SK-N-SH (cell line): ENCODE measurements at regions not wholly inside any gene's neighbourhood (a gene's known extent, or its start where the extent isn't known, plus 50 kb on each side); places are given as distances from the start of the nearest gene placed in this dataset.

Source experiments
- CTCF ChIA-PET: fragments of 300-600, 350-600 bp; formaldehyde crosslinking; extraction: SDS; loops from one replicate; lab custom pipeline; 2021; lab: Yijun Ruan, JAX
- POLR2A ChIA-PET: fragments of 350-600 bp; sonication (Branson Sonifier 250); formaldehyde crosslinking; extraction: SDS; loops from one replicate; lab custom pipeline; 2020; ENCODE audit warnings: antibody characterized with exemption, inconsistent platforms; lab: Yijun Ruan, JAX
- DNase-seq: peaks from one replicate; pipeline ENCODE4 v3.0.0; 2012
- H2AFZ ChIP-seq: fragments of 200-600 bp; sonication (generic); 2 replicates; pipeline ENCODE4 v1.8.1; 2016; ENCODE audit warnings: antibody characterized with exemption, mild to moderate bottlenecking, low read depth
- H3F3A ChIP-seq: fragments of 200-600 bp; sonication (generic); replicated peaks from 2 replicates; pipeline ENCODE3; 2016; ENCODE audit warnings: antibody characterized with exemption, mild to moderate bottlenecking; ENCODE audit not compliant: insufficient read depth
- H3K27ac ChIP-seq, 2 experiments: fragments of 200-500 bp in 1 of 2; fragments of 200-600 bp in 1 of 2; sonication (Bioruptor generic) in 1 of 2; sonication (generic), shearing (Covaris generic) in 1 of 2; 2 replicates each; pipeline versions ENCODE4 v1.5.1 to v1.6.1; 2014 to 2016; ENCODE audit warnings: low read depth in 2 of 2, inconsistent platforms in 1 of 2, low read length in 1 of 2, mild to moderate bottlenecking in 1 of 2, mixed read lengths in 1 of 2
- H3K27me3 ChIP-seq: fragments of 200-600 bp; sonication (generic), shearing (Covaris generic); 2 replicates; pipeline ENCODE4 v1.6.1; 2016; ENCODE audit warnings: mixed run types; ENCODE audit not compliant: insufficient read depth
- H3K36me3 ChIP-seq, 2 experiments: fragments of 200-500 bp in 1 of 2; fragments of 200-600 bp in 1 of 2; sonication (Bioruptor generic) in 1 of 2; sonication (generic) in 1 of 2; replicated peaks in 1 of 2; 2 replicates each; pipeline versions ENCODE3 to v1.5.1; 2014 to 2016; ENCODE audit warnings: low read length in 1 of 2, mild to moderate bottlenecking in 1 of 2; ENCODE audit not compliant: insufficient read depth in 2 of 2, control insufficient read depth in 1 of 2
- H3K4me1 ChIP-seq, 2 experiments: fragments of 200-500 bp in 1 of 2; fragments of 200-600 bp in 1 of 2; sonication (Bioruptor generic) in 1 of 2; sonication (generic), shearing (Covaris generic) in 1 of 2; 2 replicates each; pipeline versions ENCODE4 v1.5.1 to v1.6.1; 2014 to 2016; ENCODE audit warnings: low read depth in 1 of 2, low read length in 1 of 2, mixed run types in 1 of 2; ENCODE audit not compliant: insufficient read depth in 2 of 2, control insufficient read depth in 1 of 2
- H3K4me2 ChIP-seq: fragments of 200-600 bp; sonication (generic), shearing (Covaris generic); 2 replicates; pipeline ENCODE4 v1.6.1; 2017; ENCODE audit warnings: mixed run types
- H3K4me3 ChIP-seq, 2 experiments: fragments of 200-500 bp in 1 of 2; fragments of 200-600 bp in 1 of 2; sonication (Bioruptor generic) in 1 of 2; sonication (generic), shearing (Covaris generic) in 1 of 2; 2 replicates each; pipeline versions ENCODE4 v1.5.1 to v1.8.1; 2014 to 2016; ENCODE audit warnings: low read depth in 2 of 2, inconsistent platforms in 1 of 2, low read length in 1 of 2, mild to moderate bottlenecking in 1 of 2, mixed read lengths in 1 of 2, moderate library complexity in 1 of 2
- H3K79me2 ChIP-seq: fragments of 200-600 bp; sonication (generic); 2 replicates; pipeline ENCODE4 v1.8.1; 2017; ENCODE audit warnings: mild to moderate bottlenecking; ENCODE audit not compliant: insufficient read depth
- H3K9ac ChIP-seq: fragments of 200-600 bp; sonication (generic); 2 replicates; pipeline ENCODE4 v1.6.1; 2017; ENCODE audit warnings: mixed run types
- H3K9me2 ChIP-seq: fragments of 200-600 bp; sonication (generic); 2 replicates; pipeline ENCODE4 v1.6.1; 2017; ENCODE audit warnings: mixed run types
- H3K9me3 ChIP-seq: fragments of 200-600 bp; sonication (generic); 2 replicates; pipeline ENCODE4 v1.6.1; 2017; ENCODE audit warnings: mixed run types, mild to moderate bottlenecking, moderate library complexity
- H4K20me1 ChIP-seq: fragments of 200-600 bp; sonication (generic); 2 replicates; pipeline ENCODE4 v1.6.1; 2017; ENCODE audit warnings: mild to moderate bottlenecking, mixed run types; ENCODE audit not compliant: insufficient read depth
- ELF1 ChIP-seq: IDR thresholded peaks from 2 replicates; pipeline ENCODE4 v1.4.0; 2012
- EP300 ChIP-seq, 2 experiments: IDR thresholded peaks; 2 replicates each; pipeline versions ENCODE4 v1.4.0 to v1.6.1; 2012; ENCODE audit warnings: borderline replicate concordance in 1 of 2, low read depth in 1 of 2, low read length in 1 of 2
- FOSL2 ChIP-seq: IDR thresholded peaks from 2 replicates; pipeline ENCODE4 v1.4.0; 2012; ENCODE audit warnings: low read depth, mild to moderate bottlenecking, moderate library complexity, borderline replicate concordance
- FOXJ3 ChIP-seq: sonication (generic); formaldehyde crosslinking; IDR thresholded peaks from 2 replicates; pipeline ENCODE4 v1.5.1; 2020; ENCODE audit warnings: mild to moderate bottlenecking, missing genetic modification reagents
- FOXM1 ChIP-seq: IDR thresholded peaks from 2 replicates; pipeline ENCODE4 v1.4.0; 2012; ENCODE audit warnings: low read depth, mild to moderate bottlenecking
- GABPA ChIP-seq: IDR thresholded peaks from 2 replicates; pipeline ENCODE4 v1.4.0; 2012; ENCODE audit warnings: low read depth, mild to moderate bottlenecking
- MAX ChIP-seq: IDR thresholded peaks from 2 replicates; pipeline ENCODE4 v1.4.0; 2012; ENCODE audit warnings: low read depth
- MEF2A ChIP-seq: IDR thresholded peaks from 2 replicates; pipeline ENCODE4 v1.4.0; 2012; ENCODE audit warnings: low read depth, borderline replicate concordance
- MXI1 ChIP-seq: IDR thresholded peaks from 2 replicates; pipeline ENCODE4 v1.6.1; 2012; ENCODE audit warnings: mild to moderate bottlenecking, low read depth, low read length, improper control_type of control experiment
- NRF1 ChIP-seq: IDR thresholded peaks from 2 replicates; pipeline ENCODE4 v1.6.1; 2012; ENCODE audit warnings: low read depth, mild to moderate bottlenecking, low read length
- PBX3 ChIP-seq: IDR thresholded peaks from 2 replicates; pipeline ENCODE4; 2012
- RFX5 ChIP-seq: IDR thresholded peaks from 2 replicates; pipeline ENCODE4 v1.6.1; 2012; ENCODE audit warnings: mild to moderate bottlenecking, improper control_type of control experiment, low read length
- SIN3A ChIP-seq: IDR thresholded peaks from 2 replicates; pipeline ENCODE4 v1.6.1; 2012; ENCODE audit warnings: low read depth, mild to moderate bottlenecking, low read length, moderate library complexity, borderline replicate concordance
- TCF12 ChIP-seq: IDR thresholded peaks from 2 replicates; pipeline ENCODE4 v1.4.0; 2012
- TEAD4 ChIP-seq: IDR thresholded peaks from 2 replicates; pipeline ENCODE4 v1.4.0; 2012; ENCODE audit warnings: mild to moderate bottlenecking, borderline replicate concordance; ENCODE audit not compliant: insufficient read depth
- USF2 ChIP-seq: fragments of 150-350 bp; IDR thresholded peaks from 2 replicates; pipeline ENCODE4 v1.6.1; 2017; ENCODE audit warnings: antibody characterized with exemption, low read length, low read depth, borderline replicate concordance
- WGBS: methylation state at CpG from one replicate; pipeline ENCODE4 v1.1.6; 2017; ENCODE audit warnings: low lambda C conversion rate; 5-methylcytosine and 5-hydroxymethylcytosine counted together
- TF ChIP-seq, protein P1 (sequence below): IDR thresholded peaks from 2 replicates; pipeline ENCODE4 v1.4.0; 2012; ENCODE audit warnings: low read depth, borderline replicate concordance
- TF ChIP-seq, protein P2 (sequence below): IDR thresholded peaks from 2 replicates; pipeline ENCODE4 v1.4.0; 2012; ENCODE audit warnings: low read depth, borderline replicate concordance

- H4K20me1 ChIP-seq = no peaks in the 10 kb centered on the region
- no peaks in the 10 kb centered on the region for H3K36me3 ChIP-seq
- no peaks in the 10 kb centered on the region for H3K4me1 ChIP-seq
- H3K9ac ChIP-seq = no peak overlapping the region
- no peak overlapping the region for H3K27ac ChIP-seq
- TF ChIP-seq MXI1 (no peak), TEAD4 (no peak)
- H3K27me3 ChIP-seq = no peaks in the 10 kb centered on the region
- H3K4me3 ChIP-seq = no peak overlapping the region
- DNase-seq = no peak
- H3K9me2 ChIP-seq = no peaks in the 10 kb centered on the region
- WGBS = 31% methylated on average over 5 of the region's 5 CpGs
- POLR2A ChIA-PET = no interaction called here
- no peaks in the 10 kb centered on the region for H3K9me3 ChIP-seq
- no peak overlapping the region for H2AFZ ChIP-seq
- H3F3A ChIP-seq = no peaks in the 10 kb centered on the region
- CTCF ChIA-PET = interaction anchor here (1.0 to 1.4 kb wide), 2 partner anchors 9 to 49 kb away, joined by 3 to 4 read pairs; no protein-coding TSS in a partner anchor
- H3K4me2 ChIP-seq = no peak overlapping the region
- H3K79me2 ChIP-seq = no peaks in the 10 kb centered on the region
Measured at GRCh38 chr10:121658111-121658510, 59.9 kb upstream of the FGFR2 start.

- 53% methylated on average over 12 of the region's 12 CpGs for WGBS
- Histone ChIP-seq H2AFZ (no peak overlapping the region), H3F3A (no peaks in the 10 kb centered on the region), H3K79me2 (no peaks in the 10 kb centered on the region), H3K27ac (no peak overlapping the region)
- POLR2A ChIA-PET = interaction anchor here (1.8 kb wide), 1 partner anchor 13 kb away, joined by 7 read pairs; no protein-coding TSS in a partner anchor
- CTCF ChIA-PET = interaction anchor here (0.7 to 2.4 kb wide), 6 partner anchors 8 to 79 kb away, joined by 3 to 8 read pairs (median 4); no protein-coding TSS in a partner anchor
- no peak for DNase-seq
- TF ChIP-seq, protein P1, sequence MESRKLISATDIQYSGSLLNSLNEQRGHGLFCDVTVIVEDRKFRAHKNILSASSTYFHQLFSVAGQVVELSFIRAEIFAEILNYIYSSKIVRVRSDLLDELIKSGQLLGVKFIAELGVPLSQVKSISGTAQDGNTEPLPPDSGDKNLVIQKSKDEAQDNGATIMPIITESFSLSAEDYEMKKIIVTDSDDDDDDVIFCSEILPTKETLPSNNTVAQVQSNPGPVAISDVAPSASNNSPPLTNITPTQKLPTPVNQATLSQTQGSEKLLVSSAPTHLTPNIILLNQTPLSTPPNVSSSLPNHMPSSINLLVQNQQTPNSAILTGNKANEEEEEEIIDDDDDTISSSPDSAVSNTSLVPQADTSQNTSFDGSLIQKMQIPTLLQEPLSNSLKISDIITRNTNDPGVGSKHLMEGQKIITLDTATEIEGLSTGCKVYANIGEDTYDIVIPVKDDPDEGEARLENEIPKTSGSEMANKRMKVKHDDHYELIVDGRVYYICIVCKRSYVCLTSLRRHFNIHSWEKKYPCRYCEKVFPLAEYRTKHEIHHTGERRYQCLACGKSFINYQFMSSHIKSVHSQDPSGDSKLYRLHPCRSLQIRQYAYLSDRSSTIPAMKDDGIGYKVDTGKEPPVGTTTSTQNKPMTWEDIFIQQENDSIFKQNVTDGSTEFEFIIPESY = no peak
- TF ChIP-seq ELF1 = no peak
- TF ChIP-seq TEAD4 = no peak
- no peak for TF ChIP-seq FOSL2
- TF ChIP-seq USF2 = no peak
- no peak for TF ChIP-seq PBX3
- no peak for TF ChIP-seq FOXM1
- no peak for TF ChIP-seq TCF12
- no peak for TF ChIP-seq SIN3A
- no peak for TF ChIP-seq MEF2A
- no peak for TF ChIP-seq EP300 (IDR thresholded peaks at IDR 0.05; ENCODE audit: borderline replicate concordance in 1 of 2, low read depth in 1 of 2, low read length in 1 of 2)
- TF ChIP-seq FOXJ3 (CRISPR knock-in tag) = no peak
- no peak for TF ChIP-seq MAX
- no peak for TF ChIP-seq RFX5
- TF ChIP-seq, protein P2, sequence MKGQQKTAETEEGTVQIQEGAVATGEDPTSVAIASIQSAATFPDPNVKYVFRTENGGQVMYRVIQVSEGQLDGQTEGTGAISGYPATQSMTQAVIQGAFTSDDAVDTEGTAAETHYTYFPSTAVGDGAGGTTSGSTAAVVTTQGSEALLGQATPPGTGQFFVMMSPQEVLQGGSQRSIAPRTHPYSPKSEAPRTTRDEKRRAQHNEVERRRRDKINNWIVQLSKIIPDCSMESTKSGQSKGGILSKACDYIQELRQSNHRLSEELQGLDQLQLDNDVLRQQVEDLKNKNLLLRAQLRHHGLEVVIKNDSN = no peak
- TF ChIP-seq GABPA = no peak
- TF ChIP-seq NRF1 = no peak
- TF ChIP-seq, all 33 proteins: peak for 0
- H3K9ac ChIP-seq = no peak overlapping the region
- H3K9me3 ChIP-seq = no peaks in the 10 kb centered on the region
- no peak overlapping the region for H3K4me2 ChIP-seq
- no peaks in the 10 kb centered on the region for H3K36me3 ChIP-seq
- no peak overlapping the region for H3K4me3 ChIP-seq
- H4K20me1 ChIP-seq = no peaks in the 10 kb centered on the region
- no peaks in the 10 kb centered on the region for H3K9me2 ChIP-seq
- H3K4me1 ChIP-seq = no peaks in the 10 kb centered on the region
- H3K27me3 ChIP-seq = no peaks in the 10 kb centered on the region
Measured at GRCh38 chr10:121655254-121656144, 57.3 kb upstream of the FGFR2 start.
